ENCODE measurements at regions not wholly inside any gene's neighbourhood (a gene's known extent, or its start where the extent isn't known, plus 50 kb on each side); places are given as distances from the start of the nearest gene placed in this dataset.

GRCh38 chr5:152686931-152687330 lies 281.9 kb upstream of the NMUR2 start:
- TF ChIP-seq EZH2 (IDR thresholded peaks at IDR 0.05) (no peak), POLR2AphosphoS5 (IDR thresholded peaks at IDR 0.05; ENCODE audit: borderline replicate concordance, low read depth, low read length) (no peak), FOXP2 (optimal IDR thresholded peaks at IDR 0.05; ENCODE audit: control extremely low read depth, extremely low read length, insufficient read depth) (no peak)

All from SK-N-MC (cell line).